Right lobe of liver (tissue), 6 donors: ENCODE measurements at regions not wholly inside any gene's neighbourhood (a gene's known extent, or its start where the extent isn't known, plus 50 kb on each side); places are given as distances from the start of the nearest gene placed in this dataset.

Source experiments
- ATAC-seq, 4 donors: fragments of 200-7000 bp; cut with Tn5 transposase; one replicate each; pipeline ENCODE4 v1.9.1; 2020; ENCODE audit warnings: mild to moderate bottlenecking in 4 of 4, moderate library complexity in 4 of 4
- DNase-seq, 3 donors: peaks; one replicate each; pipeline ENCODE4 v3.0.0-alpha.2; 2020
- H3K27ac ChIP-seq, 3 donors: fragments of 200-600 bp; one replicate each; pipeline ENCODE4 v1.8.0; 2022
- H3K27me3 ChIP-seq, 2 donors: fragments of 200-600 bp; one replicate each; pipeline ENCODE4 v1.8.0; 2022
- H3K36me3 ChIP-seq, 4 donors: fragments of 200-600 bp; sonication (generic) in 1 of 4; one replicate each; pipeline versions ENCODE4 v1.5.1 to v1.8.0; 2017 to 2022; ENCODE audit warnings: control low read depth in 1 of 4
- H3K4me1 ChIP-seq, 4 donors: fragments of 200-600 bp; sonication (generic) in 1 of 4; one replicate each; pipeline versions ENCODE4 v1.5.1 to v1.8.0; 2017 to 2022; ENCODE audit warnings: control low read depth in 1 of 4
- H3K4me3 ChIP-seq, 3 donors: fragments of 200-600 bp; one replicate each; pipeline ENCODE4 v1.8.0; 2022
- H3K9me3 ChIP-seq, 4 donors: fragments of 200-600 bp; sonication (generic) in 1 of 4; one replicate each; pipeline versions ENCODE4 v1.5.1 to v1.8.0; 2017 to 2022; ENCODE audit warnings: control low read depth in 1 of 4
- POLR2A ChIP-seq: fragments of 450-650 bp; IDR thresholded peaks from one replicate; pipeline ENCODE4 v1.6.1; 2017; ENCODE audit warnings: antibody characterized with exemption, mild to moderate bottlenecking
- WGBS: methylation state at CpG from one replicate; pipeline ENCODE4 v1.1.6; 2018; ENCODE audit warnings: low coverage, low lambda C conversion rate; ENCODE audit not compliant: insufficient coverage; ENCODE audit errors: missing lambda C conversion rate; 5-methylcytosine and 5-hydroxymethylcytosine counted together
- intact Hi-C, 2 donors: fragments of 100-400 bp; cut with DNase I; formaldehyde crosslinking; loops; one replicate each; pipeline versions ENCODE4 v1.11.2 to v1.14.1; 2022
- TF ChIP-seq, protein P1 (sequence below), 4 donors: fragments of 200-600 bp in 3 of 4; fragments of 450-650 bp in 1 of 4; IDR thresholded peaks; one replicate each; pipeline versions ENCODE4 v1.5.1 to v1.8.0; 2016 to 2022; ENCODE audit warnings: antibody characterized with exemption in 4 of 4, mild to moderate bottlenecking in 2 of 4
- donor health status: DM: no; HTN: yes; CAD: no.
- donor health status: DM: no; HTN: no; CAD: no.
- donor health status: DM: no; HTN: no; CAD: no.
- donor health status: DM: no; HTN: yes; CAD: no.
- donor health status: DM: no; HTN: yes; CAD: no.

DNA sequence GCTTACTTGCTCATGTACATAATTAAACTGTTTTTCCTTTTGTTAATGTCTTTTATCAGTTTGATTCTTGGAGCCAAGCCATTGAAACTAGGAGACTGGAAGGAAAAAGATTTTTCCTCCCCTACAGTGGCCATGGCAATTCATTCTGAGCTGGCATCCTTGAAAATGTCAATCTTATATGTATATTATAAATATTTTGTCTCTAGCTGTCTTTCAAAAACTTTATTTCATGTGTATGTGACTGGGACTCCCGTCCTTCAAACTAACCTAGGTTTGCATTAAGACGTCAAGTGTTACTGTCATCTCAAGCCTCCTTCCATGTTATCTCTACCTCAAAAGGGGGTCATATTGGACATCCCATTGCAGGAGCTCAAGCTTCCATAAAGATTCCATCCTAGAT is 280.4 kb downstream of the HRH4 start:
- Histone ChIP-seq H3K4me1 (no peaks in the 10 kb centered on the region), H3K36me3 (no peaks in the 10 kb centered on the region), H3K9me3 (no peaks in the 10 kb centered on the region), H3K27ac (no peak overlapping the region), H3K4me3 (no peak overlapping the region), H3K27me3 (peaks cover 0 to 3% of the 10 kb centered on the region in 2 donors)
- 79% methylated on average over 2 of the region's 2 CpGs for WGBS
- no peak for TF ChIP-seq POLR2A
- TF ChIP-seq, protein P1, sequence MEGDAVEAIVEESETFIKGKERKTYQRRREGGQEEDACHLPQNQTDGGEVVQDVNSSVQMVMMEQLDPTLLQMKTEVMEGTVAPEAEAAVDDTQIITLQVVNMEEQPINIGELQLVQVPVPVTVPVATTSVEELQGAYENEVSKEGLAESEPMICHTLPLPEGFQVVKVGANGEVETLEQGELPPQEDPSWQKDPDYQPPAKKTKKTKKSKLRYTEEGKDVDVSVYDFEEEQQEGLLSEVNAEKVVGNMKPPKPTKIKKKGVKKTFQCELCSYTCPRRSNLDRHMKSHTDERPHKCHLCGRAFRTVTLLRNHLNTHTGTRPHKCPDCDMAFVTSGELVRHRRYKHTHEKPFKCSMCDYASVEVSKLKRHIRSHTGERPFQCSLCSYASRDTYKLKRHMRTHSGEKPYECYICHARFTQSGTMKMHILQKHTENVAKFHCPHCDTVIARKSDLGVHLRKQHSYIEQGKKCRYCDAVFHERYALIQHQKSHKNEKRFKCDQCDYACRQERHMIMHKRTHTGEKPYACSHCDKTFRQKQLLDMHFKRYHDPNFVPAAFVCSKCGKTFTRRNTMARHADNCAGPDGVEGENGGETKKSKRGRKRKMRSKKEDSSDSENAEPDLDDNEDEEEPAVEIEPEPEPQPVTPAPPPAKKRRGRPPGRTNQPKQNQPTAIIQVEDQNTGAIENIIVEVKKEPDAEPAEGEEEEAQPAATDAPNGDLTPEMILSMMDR (IDR thresholded peaks at IDR 0.05): no peak
- intact Hi-C loops: no loop called here
- no peak for DNase-seq
- no peak for ATAC-seq

DNA sequence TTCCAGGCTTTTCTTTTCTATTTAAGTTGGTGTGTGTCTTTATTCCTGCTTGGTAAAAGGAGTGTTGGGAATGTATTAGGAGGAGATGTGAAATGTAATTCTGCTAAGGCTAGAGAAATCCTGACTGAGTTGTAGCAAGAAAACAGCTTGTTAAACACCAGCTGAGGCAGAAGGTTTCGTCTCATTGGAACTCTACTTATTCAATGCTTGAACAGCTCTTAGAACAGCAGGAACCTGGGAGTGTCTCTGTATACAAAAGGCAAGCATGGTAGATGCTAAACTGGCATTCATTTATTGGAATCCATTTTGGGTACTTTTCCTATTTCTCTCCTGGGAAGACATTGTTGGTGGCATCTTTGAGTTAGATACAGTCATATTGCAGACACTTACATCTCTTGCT is 280.9 kb downstream of the HRH4 start:
- 60% methylated on average over 1 of the region's 1 CpG for WGBS
- TF ChIP-seq POLR2A: no peak
- TF ChIP-seq, protein P1 (IDR thresholded peaks at IDR 0.05): no peak

DNA sequence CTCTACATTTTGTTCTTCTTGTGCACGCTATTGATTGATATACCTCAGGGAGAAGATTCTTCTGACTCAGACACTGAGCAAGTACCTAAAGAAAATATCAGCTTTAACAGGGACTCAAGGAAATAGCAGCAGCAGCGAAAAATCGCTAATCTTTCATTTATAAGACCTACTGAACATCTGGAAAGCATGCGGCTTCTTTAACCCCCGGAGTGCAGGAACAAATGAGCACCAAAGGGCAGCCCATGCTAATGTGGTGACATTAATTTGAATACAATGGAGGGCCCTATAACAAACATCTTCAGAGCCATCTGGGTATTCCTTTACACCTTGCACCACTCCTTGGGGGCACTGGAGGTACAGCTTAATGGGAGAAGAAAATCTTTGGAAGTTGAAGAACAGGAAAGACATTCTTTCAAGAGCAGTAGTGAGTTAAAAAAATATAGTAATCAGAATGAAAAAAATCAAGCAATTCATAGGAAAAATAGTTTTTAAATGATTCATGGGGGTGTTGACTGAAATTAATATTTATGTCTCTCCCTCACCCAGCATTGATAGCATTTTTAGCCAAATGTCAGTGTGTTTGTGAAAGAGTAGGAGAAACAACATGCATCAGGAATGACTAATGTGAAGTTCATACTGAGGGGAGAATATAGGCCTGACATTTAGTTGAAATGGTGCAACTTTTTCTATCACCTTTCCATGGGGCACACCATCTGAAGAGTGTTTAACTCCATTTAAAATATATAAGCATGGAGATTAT is 281.7 kb downstream of the HRH4 start:
- Histone ChIP-seq H3K4me3 (no peak overlapping the region), H3K36me3 (no peaks in the 10 kb centered on the region), H3K27ac (no peak overlapping the region), H3K9me3 (no peaks in the 10 kb centered on the region), H3K4me1 (no peaks in the 10 kb centered on the region), H3K27me3 (peaks cover 0 to 2% of the 10 kb centered on the region in 2 donors)
- ATAC-seq (no peak), DNase-seq (no peak)
- 58% methylated on average over 5 of the region's 5 CpGs for WGBS
- intact Hi-C loops: no loop called here
- TF ChIP-seq, protein P1 (IDR thresholded peaks at IDR 0.05): no peak
- no peak for TF ChIP-seq POLR2A

More for the DNA sequence above, 280.9 kb downstream of the HRH4 start:
- intact Hi-C loops: no loop called here
- ATAC-seq (no peak), DNase-seq (no peak)
- H3K27me3 ChIP-seq: peaks cover 0 to 3% of the 10 kb centered on the region in 2 donors
- H3K27ac ChIP-seq: no peak overlapping the region
- no peaks in the 10 kb centered on the region for H3K4me1 ChIP-seq
- no peaks in the 10 kb centered on the region for H3K36me3 ChIP-seq
- no peaks in the 10 kb centered on the region for H3K9me3 ChIP-seq
- H3K4me3 ChIP-seq: no peak overlapping the region

DNA sequence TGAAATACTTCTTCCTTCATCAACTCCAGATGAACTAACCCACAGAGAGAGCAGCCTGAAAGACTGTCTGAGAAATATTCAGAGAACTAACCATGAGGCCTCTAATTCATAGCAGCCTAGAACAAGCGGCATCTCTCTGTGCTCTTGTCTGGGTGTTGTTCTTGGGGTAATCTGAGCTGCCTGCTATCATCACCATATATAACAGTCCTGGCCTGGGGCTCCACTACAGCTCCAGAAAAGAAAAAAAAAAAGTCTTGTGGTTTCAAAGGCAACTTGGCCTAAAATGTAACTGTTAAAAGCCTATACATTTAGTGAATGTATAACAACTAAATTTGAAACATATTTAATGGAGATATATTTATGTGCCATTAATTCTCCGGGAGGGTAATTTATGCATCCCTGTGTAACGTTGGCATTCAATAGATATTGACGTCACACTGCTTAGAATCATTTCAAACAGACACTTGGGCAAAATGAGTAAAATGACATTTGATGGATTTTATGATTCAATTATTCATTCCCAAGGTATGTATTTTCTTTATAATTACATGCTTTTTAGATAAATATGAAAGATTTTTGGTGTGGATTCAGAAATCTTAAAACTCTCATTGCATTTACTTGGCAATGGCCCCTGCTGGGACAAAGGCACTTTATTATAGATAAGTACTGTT is 294.3 kb downstream of the HRH4 start:
- intact Hi-C loops: no loop called here
- 58% methylated on average over 4 of the region's 4 CpGs for WGBS
- DNase-seq (no peak), ATAC-seq (no peak)
- Histone ChIP-seq H3K27ac (no peak overlapping the region), H3K9me3 (no peaks in the 10 kb centered on the region), H3K4me1 (no peaks in the 10 kb centered on the region), H3K27me3 (no peaks in the 10 kb centered on the region), H3K36me3 (no peaks in the 10 kb centered on the region), H3K4me3 (no peak overlapping the region)
- no peak for TF ChIP-seq POLR2A
- TF ChIP-seq, protein P1 (IDR thresholded peaks at IDR 0.05): no peak
